Mesendoderm (in vitro differentiated cells): ENCODE measurements at regions not wholly inside any gene's neighbourhood (a gene's known extent, or its start where the extent isn't known, plus 50 kb on each side); places are given as distances from the start of the nearest gene placed in this dataset.
A peak's percentile ranks its signal among the peaks of the same experiment; 100 is the strongest.
"Not testable (repeated sequence)": the region's sequence is repeated elsewhere in the genome, so short reads cannot be mapped to it uniquely, and the experiment has no call there.

Experiments used
- DNase-seq: peaks from one replicate; pipeline ENCODE4 v3.0.0; 2013
- H2AK5ac ChIP-seq: 2 replicates; pipeline ENCODE4 v1.6.1; 2013; ENCODE audit warnings: low read length, inconsistent platforms
- H2BK120ac ChIP-seq: 2 replicates; pipeline ENCODE4 v1.6.1; 2013; ENCODE audit warnings: low read depth, mild to moderate bottlenecking, low read length, moderate library complexity, mixed read lengths
- H2BK15ac ChIP-seq: replicated peaks from 2 replicates; pipeline ENCODE4 v1.6.1; 2013; ENCODE audit warnings: low read depth, mild to moderate bottlenecking, moderate library complexity
- H2BK5ac ChIP-seq: 2 replicates; pipeline ENCODE4 v1.6.1; 2013; ENCODE audit warnings: low read length, inconsistent platforms
- H3K18ac ChIP-seq: 2 replicates; pipeline ENCODE4 v1.6.1; 2013; ENCODE audit warnings: mild to moderate bottlenecking, low read length, mixed read lengths
- H3K23ac ChIP-seq: one replicate; pipeline ENCODE4 v1.6.1; 2013; ENCODE audit warnings: low read length
- H3K27ac ChIP-seq: 2 replicates; pipeline ENCODE4 v1.5.1; 2013; ENCODE audit warnings: low read depth, mild to moderate bottlenecking, inconsistent platforms, low read length, moderate library complexity
- H3K27me3 ChIP-seq: 2 replicates; pipeline ENCODE4 v1.6.1; 2013; ENCODE audit warnings: low read length, control low read depth, mild to moderate bottlenecking, inconsistent platforms; ENCODE audit not compliant: insufficient read depth, poor library complexity
- H3K36me3 ChIP-seq: 2 replicates; pipeline ENCODE4 v1.6.1; 2013; ENCODE audit warnings: low read length, inconsistent platforms; ENCODE audit not compliant: control insufficient read depth, insufficient read depth
- H3K4ac ChIP-seq: one replicate; pipeline ENCODE4 v1.6.1; 2013; ENCODE audit warnings: low read depth, mild to moderate bottlenecking, low read length, moderate library complexity
- H3K4me1 ChIP-seq: 2 replicates; pipeline ENCODE4 v1.6.1; 2013; ENCODE audit warnings: low read depth, low read length, inconsistent platforms; ENCODE audit not compliant: control insufficient read depth
- H3K4me2 ChIP-seq: 2 replicates; pipeline ENCODE4 v1.6.1; 2013; ENCODE audit warnings: low read length
- H3K4me3 ChIP-seq: 2 replicates; pipeline ENCODE4 v1.5.1; 2013; ENCODE audit warnings: mild to moderate bottlenecking, low read length
- H3K56ac ChIP-seq: one replicate; pipeline ENCODE4 v1.6.1; 2013; ENCODE audit warnings: low read length
- H3K79me1 ChIP-seq: 2 replicates; pipeline ENCODE4 v1.6.1; 2013; ENCODE audit warnings: low read length, inconsistent platforms
- H3K79me2 ChIP-seq: 2 replicates; pipeline ENCODE4 v1.6.1; 2013; ENCODE audit warnings: mild to moderate bottlenecking, low read length; ENCODE audit not compliant: control insufficient read depth, insufficient read depth
- H3K9ac ChIP-seq: 2 replicates; pipeline ENCODE4 v1.6.1; 2013; ENCODE audit warnings: low read length, inconsistent platforms
- H4K5ac ChIP-seq: one replicate; pipeline ENCODE4 v1.6.1; 2013; ENCODE audit warnings: low read length
- H4K8ac ChIP-seq: one replicate; pipeline ENCODE4 v1.6.1; 2013; ENCODE audit warnings: low read depth, mild to moderate bottlenecking, control low read depth, low read length, moderate library complexity
- WGBS: extraction: QIAGEN DNeasy Blood & Tissue Kit; methylation state at CpG from one replicate; pipeline ENCODE4 v1.1.7; 2013; ENCODE audit warnings: low lambda C conversion rate, missing lambda C conversion rate; ENCODE audit not compliant: insufficient coverage; ENCODE audit errors: extremely low coverage; 5-methylcytosine and 5-hydroxymethylcytosine counted together

- Histone ChIP-seq H2BK120ac (no peak overlapping the region), H3K27ac (no peak overlapping the region), H3K56ac (no peak overlapping the region), H3K79me1 (no peaks in the 10 kb centered on the region), H3K4me3 (no peak overlapping the region), H4K8ac (no peak overlapping the region), H2BK5ac (no peak overlapping the region), H4K5ac (no peak overlapping the region), H3K36me3 (no peaks in the 10 kb centered on the region), H3K18ac (no peak overlapping the region), H3K4me2 (no peak overlapping the region), H3K4ac (no peak overlapping the region), H3K79me2 (no peaks in the 10 kb centered on the region), H2BK15ac (no peak overlapping the region), H3K27me3 (no peaks in the 10 kb centered on the region), H3K4me1 (no peaks in the 10 kb centered on the region), H3K23ac (no peak overlapping the region), H3K9ac (no peak overlapping the region), H2AK5ac (no peak overlapping the region)
- no peak for DNase-seq
- no CpG with 5 or more reads among the region's 18 CpGs for WGBS
Measured at GRCh38 chr11:133636711-133637355, 104.5 kb upstream of the OPCML start.

GRCh38 chr11:133635244-133635739 is 103.0 kb upstream of the OPCML start:
- no peak overlapping the region for H2BK15ac ChIP-seq
- WGBS, result no CpG with 5 or more reads among the region's 3 CpGs

GRCh38 chr11:133628371-133628770 is 96.1 kb upstream of the OPCML start:
- not testable (repeated sequence) for H3K79me1 ChIP-seq, H2AK5ac ChIP-seq, H3K79me2 ChIP-seq, H2BK120ac ChIP-seq, H3K4me1 ChIP-seq, H3K36me3 ChIP-seq, H4K8ac ChIP-seq, H3K4me3 ChIP-seq, H3K4me2 ChIP-seq, H2BK15ac ChIP-seq, H3K27ac ChIP-seq, H3K27me3 ChIP-seq, H3K9ac ChIP-seq, H3K4ac ChIP-seq, H3K18ac ChIP-seq, H2BK5ac ChIP-seq, H4K5ac ChIP-seq, H3K23ac ChIP-seq, H3K56ac ChIP-seq
- no CpG with 5 or more reads among the region's 11 CpGs for WGBS
- peak; percentile 54 for DNase-seq

More at GRCh38 chr11:133635244-133635739, 103.0 kb upstream of the OPCML start:
- H3K4me1 ChIP-seq, result no peaks in the 10 kb centered on the region
- no peaks in the 10 kb centered on the region for H3K79me2 ChIP-seq
- no peak overlapping the region for H4K5ac ChIP-seq
- no peak overlapping the region for H3K18ac ChIP-seq
- no peaks in the 10 kb centered on the region for H3K79me1 ChIP-seq
- no peak overlapping the region for H2BK120ac ChIP-seq
- no peak overlapping the region for H3K27ac ChIP-seq
- no peak overlapping the region for H2AK5ac ChIP-seq
- no peak overlapping the region for H3K9ac ChIP-seq
- no peaks in the 10 kb centered on the region for H3K27me3 ChIP-seq
- H3K23ac ChIP-seq, result no peak overlapping the region
- no peak overlapping the region for H3K4ac ChIP-seq
- no peak overlapping the region for H3K4me2 ChIP-seq
- no peak for DNase-seq
- no peak overlapping the region for H4K8ac ChIP-seq
- no peak overlapping the region for H3K4me3 ChIP-seq
- H3K56ac ChIP-seq, result no peak overlapping the region
- no peak overlapping the region for H2BK5ac ChIP-seq
- H3K36me3 ChIP-seq, result no peaks in the 10 kb centered on the region

- Histone ChIP-seq H3K27ac (no peak overlapping the region), H3K56ac (no peak overlapping the region), H3K36me3 (no peaks in the 10 kb centered on the region), H4K8ac (no peak overlapping the region), H3K4ac (no peak overlapping the region), H3K4me3 (no peak overlapping the region), H3K9ac (no peak overlapping the region), H3K79me2 (no peaks in the 10 kb centered on the region), H3K4me2 (no peak overlapping the region), H2BK5ac (no peak overlapping the region), H2AK5ac (no peak overlapping the region), H4K5ac (no peak overlapping the region), H2BK15ac (no peak overlapping the region), H3K27me3 (no peaks in the 10 kb centered on the region), H2BK120ac (no peak overlapping the region), H3K18ac (no peak overlapping the region), H3K79me1 (no peaks in the 10 kb centered on the region), H3K23ac (no peak overlapping the region), H3K4me1 (no peaks in the 10 kb centered on the region)
- WGBS, result no CpG with 5 or more reads among the region's 6 CpGs
- no peak for DNase-seq
Measured at GRCh38 chr11:133621611-133622010, 89.3 kb upstream of the OPCML start.

- Histone ChIP-seq H3K36me3 (no peaks in the 10 kb centered on the region), H3K79me1 (no peaks in the 10 kb centered on the region), H3K4me2 (no peak overlapping the region), H3K18ac (no peak overlapping the region), H2BK5ac (no peak overlapping the region), H2AK5ac (no peak overlapping the region), H2BK120ac (no peak overlapping the region), H3K27me3 (no peaks in the 10 kb centered on the region), H3K4me1 (no peaks in the 10 kb centered on the region), H3K27ac (no peak overlapping the region), H3K9ac (no peak overlapping the region), H3K79me2 (no peaks in the 10 kb centered on the region), H3K23ac (no peak overlapping the region), H3K4me3 (no peak overlapping the region), H2BK15ac (no peak overlapping the region), H4K8ac (no peak overlapping the region), H3K4ac (no peak overlapping the region), H3K56ac (no peak overlapping the region), H4K5ac (no peak overlapping the region)
- WGBS, result no CpG with 5 or more reads among the region's 2 CpGs
- DNase-seq, result peak; percentile 29
Measured at GRCh38 chr11:133619973-133620372, 87.7 kb upstream of the OPCML start.

GRCh38 chr11:133619397-133619796 is 87.1 kb upstream of the OPCML start:
- Histone ChIP-seq H3K4ac (no peak overlapping the region), H3K4me2 (no peak overlapping the region), H2BK120ac (no peak overlapping the region), H2BK15ac (no peak overlapping the region), H3K18ac (no peak overlapping the region), H3K9ac (no peak overlapping the region), H3K79me2 (no peaks in the 10 kb centered on the region), H4K5ac (no peak overlapping the region), H2AK5ac (no peak overlapping the region), H3K27ac (no peak overlapping the region), H4K8ac (no peak overlapping the region), H3K56ac (no peak overlapping the region), H3K36me3 (no peaks in the 10 kb centered on the region), H3K79me1 (no peaks in the 10 kb centered on the region), H3K23ac (no peak overlapping the region), H2BK5ac (no peak overlapping the region), H3K27me3 (no peaks in the 10 kb centered on the region), H3K4me1 (no peaks in the 10 kb centered on the region), H3K4me3 (no peak overlapping the region)
- no CpG with 5 or more reads among the region's 2 CpGs for WGBS
- peak; percentile 89 for DNase-seq
